GM12872 (cell line): ENCODE measurements at regions not wholly inside any gene's neighbourhood (a gene's known extent, or its start where the extent isn't known, plus 50 kb on each side); places are given as distances from the start of the nearest gene placed in this dataset.

ENCODE experiments used
- TF ChIP-seq, protein P1 (sequence below): IDR thresholded peaks from 3 replicates; pipeline ENCODE4 v1.5.1; 2011; ENCODE audit warnings: low read depth, mild to moderate bottlenecking, low read length, moderate library complexity; ENCODE audit not compliant: insufficient read depth

DNA sequence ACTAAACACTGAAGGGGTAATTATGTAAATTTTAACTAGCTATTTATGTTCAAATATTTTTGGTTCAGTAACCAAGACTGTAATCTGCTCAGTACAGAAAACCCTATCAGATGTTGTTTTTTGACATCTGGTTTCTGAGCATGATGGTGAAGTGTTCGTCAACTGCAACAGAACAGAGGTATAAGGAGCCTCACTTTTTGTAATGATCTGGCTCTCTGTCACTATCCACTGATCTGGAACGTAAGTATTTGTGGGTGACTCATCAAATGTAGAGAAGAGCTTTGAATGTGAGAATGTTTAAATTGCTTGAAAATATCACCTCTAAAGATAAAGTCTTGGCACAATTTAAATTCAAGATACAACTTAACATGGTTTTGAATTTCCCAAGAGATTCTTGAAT, 213.6 kb upstream of the FAM98A start:
- TF ChIP-seq, protein P1, sequence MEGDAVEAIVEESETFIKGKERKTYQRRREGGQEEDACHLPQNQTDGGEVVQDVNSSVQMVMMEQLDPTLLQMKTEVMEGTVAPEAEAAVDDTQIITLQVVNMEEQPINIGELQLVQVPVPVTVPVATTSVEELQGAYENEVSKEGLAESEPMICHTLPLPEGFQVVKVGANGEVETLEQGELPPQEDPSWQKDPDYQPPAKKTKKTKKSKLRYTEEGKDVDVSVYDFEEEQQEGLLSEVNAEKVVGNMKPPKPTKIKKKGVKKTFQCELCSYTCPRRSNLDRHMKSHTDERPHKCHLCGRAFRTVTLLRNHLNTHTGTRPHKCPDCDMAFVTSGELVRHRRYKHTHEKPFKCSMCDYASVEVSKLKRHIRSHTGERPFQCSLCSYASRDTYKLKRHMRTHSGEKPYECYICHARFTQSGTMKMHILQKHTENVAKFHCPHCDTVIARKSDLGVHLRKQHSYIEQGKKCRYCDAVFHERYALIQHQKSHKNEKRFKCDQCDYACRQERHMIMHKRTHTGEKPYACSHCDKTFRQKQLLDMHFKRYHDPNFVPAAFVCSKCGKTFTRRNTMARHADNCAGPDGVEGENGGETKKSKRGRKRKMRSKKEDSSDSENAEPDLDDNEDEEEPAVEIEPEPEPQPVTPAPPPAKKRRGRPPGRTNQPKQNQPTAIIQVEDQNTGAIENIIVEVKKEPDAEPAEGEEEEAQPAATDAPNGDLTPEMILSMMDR = no peak

DNA sequence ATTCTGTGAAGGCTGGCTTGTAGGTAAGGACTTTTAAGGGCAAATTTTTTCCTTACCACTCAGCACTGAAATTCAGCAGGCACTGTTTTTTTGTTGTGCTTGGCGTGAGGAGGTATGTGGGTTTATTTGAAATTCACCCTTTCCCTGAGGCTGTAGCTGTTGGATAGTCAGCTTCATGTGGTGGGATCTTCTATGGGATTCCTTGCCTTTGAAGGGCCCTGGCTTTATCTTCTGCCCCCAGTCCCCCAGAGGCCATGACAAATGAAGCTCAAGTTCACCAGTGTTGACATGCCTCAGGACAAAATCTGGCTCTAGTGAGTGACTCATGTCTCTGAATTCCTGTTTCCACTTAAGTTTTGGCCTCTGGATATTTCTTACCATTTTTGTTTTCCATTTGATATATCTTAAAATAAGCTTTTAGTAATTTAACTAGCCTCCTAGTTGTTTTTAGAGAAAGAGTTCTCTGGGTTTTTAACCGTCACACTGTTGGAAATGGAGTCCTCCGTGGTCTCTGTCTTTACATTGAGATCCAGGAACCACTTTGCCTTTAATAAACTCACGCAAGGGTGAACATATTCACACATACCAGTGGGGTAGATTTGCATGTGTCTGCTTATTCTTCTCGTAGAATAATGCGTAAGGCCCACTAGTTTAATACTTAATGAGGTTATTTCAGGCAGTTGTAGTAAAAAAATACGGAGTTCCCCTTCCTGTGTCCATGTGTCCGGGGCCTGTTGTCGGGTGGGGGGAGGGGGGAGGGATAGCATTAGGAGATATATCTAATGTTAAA, 211.1 kb upstream of the FAM98A start:
- TF ChIP-seq, protein P1 = no peak

- TF ChIP-seq, protein P1 = no peak
Observed at GRCh38 chr2:33806041-33806440, 206.9 kb upstream of the FAM98A start.

- TF ChIP-seq, protein P1 = no peak
Observed at GRCh38 chr2:33804155-33804554, 205.1 kb upstream of the FAM98A start.

DNA sequence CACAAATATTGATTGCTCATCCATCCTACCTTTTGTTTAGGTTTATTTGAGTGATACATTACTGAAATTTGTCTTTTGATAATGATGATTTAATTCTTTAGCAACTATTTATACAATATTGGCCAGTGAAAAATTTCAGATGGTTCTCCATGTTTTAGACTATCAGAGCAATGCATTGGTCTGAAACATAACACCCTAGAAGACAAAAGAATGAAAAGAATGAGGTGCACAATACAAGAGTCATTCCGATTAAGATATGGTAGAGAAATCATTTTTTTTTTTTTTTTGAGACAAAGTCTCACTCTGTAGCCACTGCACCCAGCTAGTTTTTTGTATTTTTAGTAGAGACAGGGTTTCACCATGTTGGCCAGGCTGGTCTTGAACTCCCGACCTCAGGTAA, 197.4 kb upstream of the FAM98A start:
- TF ChIP-seq, protein P1 = no peak

DNA sequence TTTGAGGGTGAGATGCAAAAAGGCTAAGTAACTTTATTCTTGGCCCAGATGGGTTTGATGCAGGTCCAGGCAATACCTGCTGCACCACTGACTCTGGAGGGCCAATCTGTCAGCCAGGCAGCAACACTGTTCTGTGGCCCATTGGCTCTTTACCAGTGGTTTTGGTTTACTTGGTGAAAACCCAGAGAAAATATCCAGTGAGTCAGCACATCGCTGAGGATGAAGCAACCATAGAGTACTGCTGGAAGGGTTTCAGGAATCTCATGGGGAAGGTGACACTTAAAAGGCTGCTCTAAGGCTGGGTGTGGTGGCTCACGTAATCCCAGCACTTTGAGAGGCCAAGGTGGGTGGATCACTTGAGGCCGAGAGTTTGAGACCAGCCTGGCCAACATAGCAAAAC, 192.5 kb upstream of the FAM98A start:
- TF ChIP-seq, protein P1 = no peak

GRCh38 chr2:33788044-33788443, 188.9 kb upstream of the FAM98A start:
- TF ChIP-seq, protein P1 = no peak
